Liver (tissue), 7 donors: ENCODE measurements at regions not wholly inside any gene's neighbourhood (a gene's known extent, or its start where the extent isn't known, plus 50 kb on each side); places are given as distances from the start of the nearest gene placed in this dataset.

ENCODE experiments used
- DNase-seq: peaks from one replicate; pipeline ENCODE4 v3.0.0-alpha.2; 2017; ENCODE audit warnings: low spot score
- H3K27ac ChIP-seq, 2 donors: one replicate each; pipeline ENCODE4 v1.7.0; 2013; ENCODE audit warnings: inconsistent platforms in 2 of 2, low read length in 2 of 2, control low read depth in 1 of 2, low read depth in 1 of 2, mild to moderate bottlenecking in 1 of 2
- H3K27me3 ChIP-seq, 4 donors: one replicate each; pipeline versions ENCODE4 v1.6.1 to v1.7.0; 2013; ENCODE audit warnings: low read length in 3 of 4, inconsistent platforms in 1 of 4, mild to moderate bottlenecking in 1 of 4, moderate library complexity in 1 of 4; ENCODE audit not compliant: control insufficient read depth in 4 of 4, insufficient read depth in 4 of 4
- H3K36me3 ChIP-seq, 4 donors: one replicate each; pipeline versions ENCODE4 v1.6.1 to v1.7.0; 2013; ENCODE audit warnings: low read length in 3 of 4, mild to moderate bottlenecking in 3 of 4, low read depth in 1 of 4, moderate library complexity in 1 of 4; ENCODE audit not compliant: control insufficient read depth in 4 of 4, insufficient read depth in 3 of 4
- H3K4me1 ChIP-seq, 4 donors: one replicate each; pipeline versions ENCODE4 v1.6.1 to v1.7.0; 2013; ENCODE audit warnings: low read length in 3 of 4, mild to moderate bottlenecking in 3 of 4, moderate library complexity in 1 of 4; ENCODE audit not compliant: control insufficient read depth in 4 of 4, insufficient read depth in 4 of 4
- H3K4me3 ChIP-seq, 3 donors: one replicate each; pipeline versions ENCODE4 v1.6.1 to v1.7.0; 2013; ENCODE audit warnings: low read length in 3 of 3, control low read depth in 1 of 3, low read depth in 1 of 3, mild to moderate bottlenecking in 1 of 3
- H3K9ac ChIP-seq, 2 donors: one replicate each; pipeline ENCODE4 v1.7.0; 2013; ENCODE audit warnings: low read length in 2 of 2, mild to moderate bottlenecking in 2 of 2, moderate library complexity in 2 of 2, control low read depth in 1 of 2, low read depth in 1 of 2
- H3K9me3 ChIP-seq, 4 donors: one replicate each; pipeline versions ENCODE4 v1.6.1 to v1.7.0; 2013; ENCODE audit warnings: low read length in 3 of 4; ENCODE audit not compliant: control insufficient read depth in 4 of 4
- FOXA1 ChIP-seq: IDR thresholded peaks from 2 replicates; pipeline ENCODE4 v1.6.1; 2016; ENCODE audit warnings: antibody characterized with exemption
- FOXA2 ChIP-seq: IDR thresholded peaks from 2 replicates; pipeline ENCODE4 v1.6.1; 2016; ENCODE audit warnings: antibody characterized with exemption
- GABPA ChIP-seq, 2 donors: IDR thresholded peaks in 1 of 2; conservative IDR thresholded peaks in 1 of 2; 2 replicates each; pipeline ENCODE4 v1.6.1; 2016; ENCODE audit warnings: antibody characterized with exemption in 2 of 2, mild to moderate bottlenecking in 1 of 2, moderate library complexity in 1 of 2
- HNF4A ChIP-seq, 2 donors: conservative IDR thresholded peaks; 2 replicates each; pipeline ENCODE4 v1.6.1; 2016; ENCODE audit warnings: antibody characterized with exemption in 2 of 2, mild to moderate bottlenecking in 2 of 2
- HNF4G ChIP-seq: IDR thresholded peaks from 2 replicates; pipeline ENCODE4 v1.6.1; 2016; ENCODE audit warnings: antibody characterized with exemption
- JUND ChIP-seq, 2 donors: IDR thresholded peaks; 2 replicates each; pipeline ENCODE4 v1.6.1; 2016; ENCODE audit warnings: antibody characterized with exemption in 2 of 2
- NR2F2 ChIP-seq: IDR thresholded peaks from 2 replicates; pipeline ENCODE4 v1.6.1; 2016; ENCODE audit warnings: antibody characterized with exemption
- RAD21 ChIP-seq, 2 donors: IDR thresholded peaks; 2 replicates each; pipeline ENCODE4 v1.6.1; 2016; ENCODE audit warnings: antibody characterized with exemption in 2 of 2, mild to moderate bottlenecking in 2 of 2
- RXRA ChIP-seq, 2 donors: IDR thresholded peaks; 2 replicates each; pipeline ENCODE4 v1.6.1; 2017 to 2018; ENCODE audit warnings: antibody characterized with exemption in 2 of 2, mild to moderate bottlenecking in 1 of 2
- SP1 ChIP-seq: IDR thresholded peaks from 2 replicates; pipeline ENCODE4 v1.6.1; 2018; ENCODE audit warnings: antibody characterized with exemption, mild to moderate bottlenecking
- TAF1 ChIP-seq: conservative IDR thresholded peaks from 2 replicates; pipeline ENCODE4 v1.6.1; 2016; ENCODE audit warnings: antibody characterized with exemption, mild to moderate bottlenecking
- YY1 ChIP-seq: IDR thresholded peaks from 2 replicates; pipeline ENCODE4 v1.6.1; 2016; ENCODE audit warnings: antibody characterized with exemption, mild to moderate bottlenecking
- ZBTB33 ChIP-seq: IDR thresholded peaks from 2 replicates; pipeline ENCODE4 v1.6.1; 2016; ENCODE audit warnings: antibody characterized with exemption
- WGBS: extraction: QIAGEN DNeasy Blood & Tissue Kit; methylation state at CpG from one replicate; pipeline ENCODE4 v1.1.7; 2013; 5-methylcytosine and 5-hydroxymethylcytosine counted together
- donor health status: healthy.
- donor health status: healthy.
- donor health status: healthy.
- donor health status: healthy.

DNA sequence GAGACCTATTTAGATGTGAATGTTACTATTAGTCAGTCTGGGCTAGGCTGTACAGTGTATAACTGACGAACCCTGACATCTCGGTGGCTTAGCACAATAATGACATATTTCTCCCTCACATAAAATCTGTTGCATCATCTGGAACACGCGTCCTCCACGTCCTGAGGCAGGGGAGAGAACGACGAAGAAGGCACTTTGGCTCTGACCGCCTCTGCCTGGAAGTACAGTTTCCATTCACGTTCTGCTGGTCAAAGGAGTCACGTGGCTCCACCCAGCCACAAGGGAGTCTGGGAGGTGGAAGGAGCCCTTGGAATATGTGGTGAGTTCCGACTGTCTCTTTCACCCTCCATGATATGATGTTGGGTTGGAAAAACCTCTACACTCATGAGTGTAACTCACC is 55.1 kb upstream of the CD82 start (continued):
- TF ChIP-seq ZBTB33 (no peak), TAF1 (no peak), HNF4A (conservative IDR thresholded peaks at IDR 0.05) (no peak), FOXA1 (no peak), JUND (IDR thresholded peaks at IDR 0.05) (no peak), SP1 (no peak), NR2F2 (no peak), YY1 (no peak)

DNA sequence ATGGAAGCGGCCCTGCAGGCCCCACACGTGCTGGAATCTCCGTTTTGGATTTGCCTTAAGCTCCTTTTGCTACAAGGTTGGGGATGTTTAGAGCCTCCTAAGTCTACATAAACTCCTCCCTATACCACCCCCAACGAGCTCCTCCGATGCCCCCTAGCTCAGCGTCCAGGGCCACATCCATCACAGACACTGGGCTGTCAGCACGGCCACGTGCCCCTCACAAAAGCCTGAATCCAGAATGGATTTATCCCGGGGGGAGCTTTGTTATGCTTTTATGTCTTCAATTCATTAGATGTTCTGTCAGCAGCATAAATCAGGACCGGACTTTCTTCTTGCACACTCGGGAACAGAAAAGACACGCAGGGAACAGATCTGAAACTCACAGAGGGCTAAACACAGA is 52.6 kb upstream of the CD82 start:
- no peaks in the 10 kb centered on the region for H3K9me3 ChIP-seq
- H3K36me3 ChIP-seq = no peaks in the 10 kb centered on the region
- no peak for DNase-seq
- no peak for TF ChIP-seq GABPA (IDR thresholded peaks at IDR 0.05 in 1 of 2, conservative IDR thresholded peaks at IDR 0.05 in 1 of 2)
- TF ChIP-seq NR2F2 = no peak
- no peak for TF ChIP-seq RAD21 (IDR thresholded peaks at IDR 0.05)
- TF ChIP-seq FOXA1 = no peak
- TF ChIP-seq FOXA2 = no peak
- TF ChIP-seq JUND (IDR thresholded peaks at IDR 0.05) = no peak
- no peak for TF ChIP-seq RXRA (IDR thresholded peaks at IDR 0.05)
- TF ChIP-seq ZBTB33 = no peak
- TF ChIP-seq HNF4G = no peak
- TF ChIP-seq YY1 = no peak
- TF ChIP-seq TAF1 = no peak
- H3K9ac ChIP-seq = no peak overlapping the region
- H3K27ac ChIP-seq = no peak overlapping the region
- no peaks in the 10 kb centered on the region for H3K4me1 ChIP-seq
- no peaks in the 10 kb centered on the region for H3K27me3 ChIP-seq
- 66% methylated on average over 12 of the region's 12 CpGs for WGBS
- H3K4me3 ChIP-seq = no peak overlapping the region

GRCh38 chr11:44515048-44515447 is 50.4 kb upstream of the CD82 start:
- Histone ChIP-seq H3K36me3 (no peaks in the 10 kb centered on the region), H3K27ac (no peak overlapping the region), H3K27me3 (no peaks in the 10 kb centered on the region), H3K9ac (no peak overlapping the region), H3K4me1 (no peaks in the 10 kb centered on the region), H3K9me3 (no peaks in the 10 kb centered on the region), H3K4me3 (no peak overlapping the region)
- DNase-seq = no peak
- WGBS = 94% methylated on average over 2 of the region's 2 CpGs
- TF ChIP-seq FOXA1 (no peak), JUND (IDR thresholded peaks at IDR 0.05) (no peak), TAF1 (no peak), RXRA (IDR thresholded peaks at IDR 0.05) (no peak), YY1 (no peak)
